HepG2 (cell line): ENCODE measurements at regions not wholly inside any gene's neighbourhood (a gene's known extent, or its start where the extent isn't known, plus 50 kb on each side); places are given as distances from the start of the nearest gene placed in this dataset.

Experiments
- ATAC-seq: fragments of 200-7000 bp; cut with Tn5 transposase; 3 replicates; pipeline ENCODE4 v1.9.1; 2020; ENCODE audit warnings: mild to moderate bottlenecking, moderate library complexity
- BruUV-seq: library from RNA; stranded (reverse); fragments of 400-500 nt; replicated peaks from 2 replicates; lab custom pipeline; 2021; lab: Mats Ljungman, UMichigan
- CTCF ChIA-PET: fragments of 300-600 bp; formaldehyde crosslinking; extraction: SDS; loops from one replicate; lab custom pipeline; 2021; ENCODE audit warnings: low total read pairs, inconsistent platforms, low intra/inter-chr PET ratio; lab: Yijun Ruan, JAX
- POLR2A ChIA-PET: fragments of 350-600 bp; sonication (Branson Sonifier 250); formaldehyde crosslinking; loops from one replicate; lab custom pipeline; 2020; ENCODE audit warnings: antibody characterized with exemption, inconsistent platforms; lab: Yijun Ruan, JAX
- DNase-seq: peaks from one replicate; pipeline ENCODE4 v3.0.0-alpha.2; 2015; ENCODE audit warnings: low spot score
- FAIRE-seq: peaks from 3 replicates; lab custom pipeline; 2011; peaks lifted over from hg19 to GRCh38; lab: Jason Lieb, UNC
- H2AFZ ChIP-seq: one replicate; pipeline ENCODE4 v1.6.1; 2011; ENCODE audit warnings: low read length, inconsistent platforms
- H3K27ac ChIP-seq: fragments of 300-600 bp; 3 replicates; pipeline ENCODE4 v1.8.0; 2011; ENCODE audit warnings: mixed run types, mild to moderate bottlenecking, mixed read lengths, low read length, inconsistent platforms; ENCODE audit not compliant: insufficient read depth; ENCODE audit errors: extremely low read length
- H3K27me3 ChIP-seq, 2 experiments: fragments of 200-600 bp in 1 of 2; 2 replicates in 1 of 2; 3 replicates in 1 of 2; pipeline versions ENCODE4 v1.6.0 to v1.8.0; 2011; ENCODE audit warnings: low read length in 2 of 2, mild to moderate bottlenecking in 2 of 2, moderate library complexity in 2 of 2, inconsistent platforms in 1 of 2; ENCODE audit not compliant: insufficient read depth in 2 of 2, control insufficient read depth in 1 of 2
- H3K36me3 ChIP-seq, 2 experiments: fragments of 200-600 bp in 1 of 2; replicated peaks in 1 of 2; 2 replicates in 1 of 2; 3 replicates in 1 of 2; pipeline versions ENCODE4 v1.5.1 to v1.8.0; 2011; ENCODE audit warnings: low read length in 2 of 2, inconsistent platforms in 1 of 2; ENCODE audit not compliant: insufficient read depth in 2 of 2, control insufficient read depth in 1 of 2
- H3K4me1 ChIP-seq: 2 replicates; pipeline ENCODE4 v1.5.1; 2012; ENCODE audit warnings: low read length, inconsistent platforms; ENCODE audit not compliant: insufficient read depth
- H3K4me2 ChIP-seq: 2 replicates; pipeline ENCODE4 v1.6.0; 2011; ENCODE audit warnings: low read depth, low read length, inconsistent platforms
- H3K4me3 ChIP-seq, 3 experiments: fragments of 200-600 bp in 1 of 3; sonication (generic), shearing (Covaris generic) in 1 of 3; replicated peaks in 1 of 3; 2 replicates each; pipeline ENCODE4 v1.5.1; 2011 to 2016; ENCODE audit warnings: low read length in 3 of 3, inconsistent platforms in 2 of 3, low read depth in 2 of 3, mild to moderate bottlenecking in 2 of 3, control low read depth in 1 of 3, mixed read lengths in 1 of 3; ENCODE audit not compliant: insufficient read depth in 1 of 3
- H3K79me2 ChIP-seq: one replicate; pipeline ENCODE4 v1.6.1; 2011; ENCODE audit warnings: low read length, inconsistent platforms; ENCODE audit not compliant: insufficient read depth
- H3K9ac ChIP-seq: 2 replicates; pipeline ENCODE4 v1.6.0; 2011; ENCODE audit warnings: mild to moderate bottlenecking, low read depth, low read length, inconsistent platforms; ENCODE audit not compliant: insufficient read depth
- H3K9me3 ChIP-seq: 2 replicates; pipeline ENCODE4 v1.5.1; 2012; ENCODE audit warnings: mild to moderate bottlenecking, low read length
- H4K20me1 ChIP-seq: 2 replicates; pipeline ENCODE4 v1.6.0; 2011; ENCODE audit warnings: inconsistent platforms, mild to moderate bottlenecking, low read length, moderate library complexity; ENCODE audit not compliant: insufficient read depth
- ELF4 ChIP-seq: sonication (generic); formaldehyde crosslinking; IDR thresholded peaks from 2 replicates; pipeline ENCODE4 v1.5.0; 2020; ENCODE audit warnings: missing genetic modification reagents, mild to moderate bottlenecking, moderate library complexity, borderline replicate concordance
- WGBS: methylation state at CpG from one replicate; pipeline ENCODE4 v1.1.6; 2017; ENCODE audit warnings: low lambda C conversion rate; 5-methylcytosine and 5-hydroxymethylcytosine counted together
- in situ Hi-C: cut with HindIII; loops from 2 replicates; pipeline ENCODE4 v1.10.0; 2017; ENCODE audit warnings: low pct_unique_long_range_greater_than_20kb; ENCODE audit not compliant: extremely low pct_ligation_motif_present
- intact Hi-C: fragments of 100-400 bp; cut with micrococcal nuclease; formaldehyde crosslinking; loops from one replicate; pipeline ENCODE4 v1.10.0; 2022; ENCODE audit not compliant: unreplicated experiment
- TF ChIP-seq, protein P1 (sequence below), 2 experiments: fragments of 450-650 bp in 1 of 2; sonication (generic) in 1 of 2; formaldehyde crosslinking in 1 of 2; IDR thresholded peaks; 2 replicates each; pipeline versions ENCODE4 v1.6.1 to v1.8.0; 2016 to 2022; ENCODE audit warnings: antibody characterized with exemption in 1 of 2, mild to moderate bottlenecking in 1 of 2, missing genetic modification reagents in 1 of 2

DNA sequence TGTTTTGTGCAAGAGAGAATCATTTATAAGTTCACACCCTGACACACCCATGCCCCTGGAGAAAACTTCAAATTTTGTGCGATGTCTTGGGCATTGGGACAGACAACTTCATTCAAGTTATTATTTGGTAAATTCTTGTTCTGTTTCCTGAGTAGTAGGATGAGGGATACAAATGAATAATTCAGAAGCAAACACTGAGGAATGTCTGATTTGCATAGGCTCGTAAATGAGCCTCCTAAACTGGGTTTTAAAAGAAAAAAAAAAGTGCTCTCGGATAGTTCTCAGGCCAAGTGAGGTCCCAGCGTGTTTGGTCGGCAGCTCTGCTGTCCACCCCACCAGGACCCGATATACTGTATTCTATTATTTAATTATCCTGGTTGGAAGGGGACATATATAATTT lies 134.7 kb upstream of the CPM start:
- H3K36me3 ChIP-seq: no peaks in the 10 kb centered on the region
- in situ Hi-C loops: no loop called here
- H3K79me2 ChIP-seq: no peaks in the 10 kb centered on the region
- no peak overlapping the region for H3K9ac ChIP-seq
- TF ChIP-seq, protein P1, sequence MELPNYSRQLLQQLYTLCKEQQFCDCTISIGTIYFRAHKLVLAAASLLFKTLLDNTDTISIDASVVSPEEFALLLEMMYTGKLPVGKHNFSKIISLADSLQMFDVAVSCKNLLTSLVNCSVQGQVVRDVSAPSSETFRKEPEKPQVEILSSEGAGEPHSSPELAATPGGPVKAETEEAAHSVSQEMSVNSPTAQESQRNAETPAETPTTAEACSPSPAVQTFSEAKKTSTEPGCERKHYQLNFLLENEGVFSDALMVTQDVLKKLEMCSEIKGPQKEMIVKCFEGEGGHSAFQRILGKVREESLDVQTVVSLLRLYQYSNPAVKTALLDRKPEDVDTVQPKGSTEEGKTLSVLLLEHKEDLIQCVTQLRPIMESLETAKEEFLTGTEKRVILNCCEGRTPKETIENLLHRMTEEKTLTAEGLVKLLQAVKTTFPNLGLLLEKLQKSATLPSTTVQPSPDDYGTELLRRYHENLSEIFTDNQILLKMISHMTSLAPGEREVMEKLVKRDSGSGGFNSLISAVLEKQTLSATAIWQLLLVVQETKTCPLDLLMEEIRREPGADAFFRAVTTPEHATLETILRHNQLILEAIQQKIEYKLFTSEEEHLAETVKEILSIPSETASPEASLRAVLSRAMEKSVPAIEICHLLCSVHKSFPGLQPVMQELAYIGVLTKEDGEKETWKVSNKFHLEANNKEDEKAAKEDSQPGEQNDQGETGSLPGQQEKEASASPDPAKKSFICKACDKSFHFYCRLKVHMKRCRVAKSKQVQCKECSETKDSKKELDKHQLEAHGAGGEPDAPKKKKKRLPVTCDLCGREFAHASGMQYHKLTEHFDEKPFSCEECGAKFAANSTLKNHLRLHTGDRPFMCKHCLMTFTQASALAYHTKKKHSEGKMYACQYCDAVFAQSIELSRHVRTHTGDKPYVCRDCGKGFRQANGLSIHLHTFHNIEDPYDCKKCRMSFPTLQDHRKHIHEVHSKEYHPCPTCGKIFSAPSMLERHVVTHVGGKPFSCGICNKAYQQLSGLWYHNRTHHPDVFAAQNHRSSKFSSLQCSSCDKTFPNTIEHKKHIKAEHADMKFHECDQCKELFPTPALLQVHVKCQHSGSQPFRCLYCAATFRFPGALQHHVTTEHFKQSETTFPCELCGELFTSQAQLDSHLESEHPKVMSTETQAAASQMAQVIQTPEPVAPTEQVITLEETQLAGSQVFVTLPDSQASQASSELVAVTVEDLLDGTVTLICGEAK (IDR thresholded peaks at IDR 0.05): no peak
- TF ChIP-seq, protein P1 (CRISPR knock-in tag; IDR thresholded peaks at IDR 0.05): no peak
- no peak for TF ChIP-seq ELF4 (CRISPR knock-in tag)
- H3K4me3 ChIP-seq: no peak overlapping the region
- H3K27me3 ChIP-seq: peaks cover 0 to 8% of the 10 kb centered on the region in 2 experiments; a peak in 1 of 5 replicates
- H3K4me1 ChIP-seq: peaks cover 35% of the 10 kb centered on the region
- 73% methylated on average over 6 of the region's 6 CpGs for WGBS
- no peak overlapping the region for H3K27ac ChIP-seq
- POLR2A ChIA-PET: no interaction called here
- H3K4me2 ChIP-seq: no peak overlapping the region
- ATAC-seq: no peak
- H3K9me3 ChIP-seq: no peaks in the 10 kb centered on the region
- no TSS peak for BruUV-seq
- FAIRE-seq: no peak
- CTCF ChIA-PET: no interaction called here
- intact Hi-C loops: no loop called here
- DNase-seq: no peak
- no peak overlapping the region for H2AFZ ChIP-seq
- H4K20me1 ChIP-seq: no peaks in the 10 kb centered on the region
